Kidney glomerular epithelial cell (primary cell): ENCODE measurements at regions not wholly inside any gene's neighbourhood (a gene's known extent, or its start where the extent isn't known, plus 50 kb on each side); places are given as distances from the start of the nearest gene placed in this dataset.

Experiments
- DNase-seq: peaks from one replicate; lab custom pipeline; 2025; lab: John Stamatoyannopoulos, UW

GRCh38 chr15:26374806-26375205, 398.1 kb downstream of the GABRB3 start:
- DNase-seq, result no peak

GRCh38 chr15:26372706-26373105, 400.2 kb downstream of the GABRB3 start:
- no peak for DNase-seq

DNA sequence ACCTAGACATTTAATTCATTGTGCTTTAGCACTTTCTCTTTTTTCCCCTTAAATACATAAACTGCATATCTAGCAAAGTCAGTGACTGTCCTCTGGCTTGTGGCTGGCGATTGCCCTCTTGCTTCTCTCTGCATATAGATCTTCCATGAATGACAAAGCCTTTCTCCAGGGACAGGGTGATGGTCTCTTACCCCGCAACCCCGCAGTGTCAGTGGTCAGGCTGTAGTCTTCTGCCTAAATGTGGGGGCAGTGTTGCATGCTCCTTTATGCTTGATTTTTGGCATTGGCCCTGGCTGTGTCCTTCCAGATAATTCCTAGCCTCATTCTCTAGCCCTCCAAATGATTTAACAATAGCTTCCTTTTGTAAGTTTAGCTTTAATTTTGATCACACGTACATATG, 407.8 kb downstream of the GABRB3 start:
- no peak for DNase-seq

DNA sequence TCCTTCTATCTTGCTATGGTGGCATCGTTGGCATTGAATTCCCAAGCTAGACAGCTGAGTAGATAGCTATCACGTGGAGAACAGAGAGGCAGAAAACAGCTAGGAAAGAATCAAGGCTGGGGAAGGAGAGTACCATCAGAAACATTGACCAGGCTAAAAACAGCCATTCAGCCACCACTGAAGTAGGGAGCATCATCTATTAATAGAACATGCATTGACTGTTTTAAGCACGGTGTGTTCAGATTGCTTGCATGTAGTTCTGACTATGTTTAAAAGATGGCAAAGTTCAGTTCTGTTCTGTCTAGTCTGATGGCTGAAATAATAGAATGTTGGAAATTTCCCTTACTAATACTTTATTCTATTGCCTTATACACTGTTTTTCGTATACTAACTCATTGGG, 413.0 kb downstream of the GABRB3 start:
- no peak for DNase-seq

DNA sequence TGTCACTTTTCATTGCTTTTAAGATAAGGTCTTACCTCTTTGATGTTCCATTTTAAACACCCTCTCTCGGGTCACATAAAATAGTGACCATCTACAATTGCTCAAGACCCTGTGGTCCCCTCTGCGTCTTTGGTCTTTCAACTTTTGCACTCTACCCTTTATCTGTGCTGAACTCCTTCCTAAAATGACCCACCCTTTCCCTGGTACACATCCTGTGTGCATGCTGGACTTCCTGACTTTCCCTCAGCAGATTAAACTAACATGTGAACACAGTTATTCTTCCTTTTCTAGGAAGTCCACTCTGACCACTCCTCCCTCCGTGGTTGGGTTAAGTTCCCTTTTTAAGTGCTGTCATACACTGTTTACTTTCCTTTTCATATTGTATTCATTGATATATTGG, 414.2 kb downstream of the GABRB3 start:
- DNase-seq, result no peak

GRCh38 chr15:26357653-26358052, 415.2 kb downstream of the GABRB3 start:
- no peak for DNase-seq

DNA sequence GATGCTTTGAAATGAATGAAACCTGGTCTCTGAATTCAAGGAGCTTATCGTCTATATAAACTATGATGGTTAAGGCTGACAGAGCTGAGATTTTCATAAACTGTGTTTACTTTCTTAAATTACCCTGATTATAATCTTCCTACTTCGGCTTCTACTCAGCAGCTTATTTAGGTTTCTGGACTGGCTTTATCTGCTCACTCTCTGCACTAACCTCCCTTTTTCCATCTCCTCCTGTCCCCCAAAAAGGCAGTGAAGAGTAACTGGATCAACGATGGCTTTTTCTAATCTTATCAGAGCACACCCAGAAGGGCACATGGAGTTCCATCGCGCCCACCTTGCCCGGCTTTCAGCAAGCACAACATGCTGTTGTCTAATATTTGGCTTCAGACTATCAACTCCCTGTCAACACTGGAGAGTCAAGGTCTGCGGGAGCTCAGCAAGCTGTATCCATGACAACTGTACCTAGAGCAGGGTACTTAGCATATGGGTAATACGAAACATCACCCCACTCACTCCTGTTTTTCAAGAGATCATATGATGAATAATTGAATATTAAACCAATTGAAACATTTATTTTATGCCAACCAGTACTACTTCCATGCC, 417.3 kb downstream of the GABRB3 start:
- no peak for DNase-seq

GRCh38 chr15:26352909-26353308, 420.0 kb downstream of the GABRB3 start:
- DNase-seq, result no peak

DNA sequence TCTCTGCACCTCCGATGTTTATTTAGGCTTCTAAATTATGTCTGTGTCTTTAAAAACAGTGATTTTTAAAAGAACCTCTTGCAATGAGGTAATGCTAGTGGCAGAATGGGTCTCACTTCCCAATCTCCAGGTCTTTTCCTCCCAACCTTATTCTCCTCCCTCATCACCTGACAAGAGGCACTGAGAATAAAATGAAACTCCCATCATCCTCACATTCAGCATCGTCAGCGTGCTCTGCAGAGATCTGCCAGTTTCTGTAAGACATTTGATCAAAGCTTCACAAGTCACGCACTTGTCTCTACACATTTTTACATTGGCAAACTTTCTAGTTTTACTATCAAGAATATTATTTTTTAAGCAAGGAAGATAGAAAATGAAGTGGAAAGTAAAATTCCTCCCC, 420.5 kb downstream of the GABRB3 start:
- no peak for DNase-seq

DNA sequence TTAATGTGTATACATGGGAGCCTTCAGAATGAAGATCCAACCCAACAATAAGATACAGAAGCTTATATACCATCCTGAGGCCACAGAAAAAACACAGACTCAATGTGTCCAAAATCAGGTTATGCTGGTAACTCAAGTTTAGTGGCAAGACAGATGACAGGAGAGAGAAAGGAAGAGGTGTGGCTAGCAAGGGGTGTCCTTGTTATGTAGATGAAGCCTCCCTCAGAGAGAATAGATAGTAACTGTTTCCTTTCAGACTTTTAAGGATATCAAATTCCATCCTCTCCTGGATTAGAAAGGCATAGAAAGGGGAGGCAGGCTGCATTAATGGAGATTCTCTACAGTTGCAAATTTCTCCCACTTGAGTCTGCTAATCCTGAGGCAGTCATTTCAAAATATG, 447.4 kb downstream of the GABRB3 start:
- DNase-seq, result no peak

DNA sequence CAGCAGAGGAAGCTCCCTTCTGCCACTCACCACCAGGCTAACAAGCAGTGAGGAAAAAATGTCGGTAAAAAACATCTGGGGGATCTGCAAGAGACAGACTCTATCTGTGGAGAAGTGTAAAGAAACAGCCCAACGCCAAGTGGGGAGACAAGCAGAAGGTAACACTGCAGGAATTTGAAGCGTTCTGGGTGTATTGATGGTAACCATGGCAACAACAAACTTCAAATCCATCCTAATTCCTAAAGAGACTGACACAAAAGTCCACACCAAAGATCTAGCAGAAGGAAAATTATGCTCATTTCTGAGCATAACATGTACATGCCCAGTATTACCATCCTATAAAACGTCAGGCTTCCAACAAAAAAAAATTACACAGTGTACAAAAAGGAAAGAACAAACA, 449.3 kb downstream of the GABRB3 start:
- no peak for DNase-seq

GRCh38 chr15:26318689-26319088, 454.2 kb downstream of the GABRB3 start:
- no peak for DNase-seq

GRCh38 chr15:26314577-26314976, 451.4 kb upstream of the ATP10A start:
- DNase-seq, result no peak

DNA sequence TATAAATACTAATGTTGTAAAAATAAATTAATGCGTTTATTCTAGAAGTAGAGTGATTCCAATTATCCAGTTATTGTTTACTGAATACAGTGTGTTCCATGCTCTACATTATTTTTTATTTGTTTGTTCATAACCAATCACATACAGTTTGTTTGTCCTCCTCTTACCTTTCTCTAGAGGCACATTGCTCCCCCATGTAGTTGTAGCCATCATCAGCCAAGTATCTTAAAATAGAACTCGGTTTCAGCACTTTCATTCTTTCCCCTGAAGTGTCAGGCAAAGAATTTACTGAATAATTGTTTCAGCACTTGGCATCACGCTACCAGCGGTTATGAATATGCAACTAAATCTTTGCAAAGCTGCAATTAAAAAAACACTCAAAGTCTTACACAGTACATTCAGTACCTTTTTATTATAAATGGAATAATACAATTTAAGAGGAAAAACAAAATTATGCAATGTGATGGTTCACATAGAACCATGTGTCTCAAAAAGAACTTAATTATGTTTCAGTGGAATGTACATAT, 448.6 kb upstream of the ATP10A start:
- no peak for DNase-seq

DNA sequence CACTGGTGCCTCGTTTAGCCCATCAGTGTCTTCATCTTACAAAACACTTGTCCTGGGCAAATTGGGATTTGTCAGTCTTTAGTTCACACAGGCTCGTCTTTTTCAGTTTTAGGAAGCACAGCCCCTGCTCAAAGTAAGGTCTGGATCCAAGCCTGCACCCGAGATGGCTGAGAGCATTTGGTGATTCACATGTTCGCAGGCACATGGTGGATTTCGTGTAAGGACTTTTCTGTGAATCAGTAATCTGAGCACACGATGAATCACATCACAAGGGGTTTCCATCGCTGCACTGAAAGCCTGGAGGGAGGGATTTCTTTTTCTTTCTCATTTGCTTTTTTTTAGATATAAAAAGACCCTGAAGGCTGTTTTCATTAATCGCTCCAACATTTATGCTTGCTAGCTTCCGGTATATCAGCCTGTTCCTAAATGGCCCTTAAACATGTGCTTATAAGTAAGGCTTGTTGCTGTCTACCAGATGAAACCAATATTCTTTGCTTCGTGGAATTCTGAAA, 435.6 kb upstream of the ATP10A start:
- no peak for DNase-seq

DNA sequence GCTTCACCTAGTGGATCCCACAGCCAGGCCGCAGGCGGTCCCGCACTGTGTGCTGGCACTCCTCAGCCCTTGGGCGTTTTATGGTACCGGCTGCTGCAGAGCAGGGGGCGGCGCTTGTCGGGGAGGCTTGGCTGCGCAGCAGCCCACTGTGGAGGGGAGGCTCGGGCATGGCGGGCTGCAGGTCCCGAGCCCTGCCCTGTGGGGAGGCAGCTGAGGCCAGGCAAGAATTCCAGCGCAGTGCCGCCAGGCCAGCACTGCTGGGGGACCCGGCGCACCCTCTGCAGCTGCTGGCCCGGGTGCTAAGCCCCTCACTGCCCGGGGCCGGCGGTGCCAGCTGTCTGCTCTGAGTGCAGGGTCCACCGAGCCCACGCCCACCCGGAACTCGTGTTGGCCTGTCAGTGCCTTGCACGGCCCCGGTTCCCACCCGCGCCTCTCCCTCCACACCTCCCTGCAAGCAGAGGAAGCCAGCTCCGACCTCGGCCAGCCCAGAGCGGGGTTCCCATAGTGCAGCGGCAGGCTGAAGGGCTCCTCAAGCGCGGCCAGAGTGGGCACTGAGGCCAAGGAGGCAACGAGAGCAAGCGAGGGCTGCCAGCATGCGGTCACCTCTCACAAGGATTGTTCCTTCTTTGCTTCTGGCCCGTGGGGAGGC, 435.0 kb upstream of the ATP10A start:
- DNase-seq, result no peak

- no peak for DNase-seq
These were observed 432.4 kb upstream of the ATP10A start for GRCh38 chr15:26295336-26296085.

DNA sequence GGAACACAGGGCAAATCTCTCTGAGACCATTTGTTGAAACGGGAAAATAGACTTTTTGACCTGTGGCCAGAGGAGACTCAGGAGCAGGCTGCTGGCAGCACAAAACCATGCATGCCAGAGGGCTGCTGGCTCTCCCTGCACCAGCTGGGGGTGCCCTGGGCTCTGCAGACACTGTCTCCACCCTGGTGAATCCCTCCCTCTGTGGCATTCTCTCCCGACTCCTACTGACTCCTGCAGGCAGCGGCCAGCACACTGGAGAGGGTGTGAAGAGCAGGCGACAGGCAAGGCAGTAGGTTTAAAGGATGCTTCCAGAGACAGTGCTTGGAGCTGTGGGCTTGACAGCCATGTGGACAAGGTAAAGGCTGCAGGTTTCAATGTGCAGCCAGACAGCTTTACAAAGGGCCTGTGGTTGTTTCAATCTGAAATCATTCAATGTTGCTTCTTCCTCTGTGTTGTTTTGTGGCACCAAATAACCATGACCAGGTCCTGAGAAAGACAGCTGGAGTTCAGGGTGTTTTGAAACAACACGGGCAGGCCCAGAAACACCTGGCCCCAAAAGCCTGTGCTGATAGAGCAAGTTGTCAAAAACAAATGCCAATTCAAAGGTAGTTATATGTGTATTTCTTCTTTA, 431.0 kb upstream of the ATP10A start:
- DNase-seq, result no peak

DNA sequence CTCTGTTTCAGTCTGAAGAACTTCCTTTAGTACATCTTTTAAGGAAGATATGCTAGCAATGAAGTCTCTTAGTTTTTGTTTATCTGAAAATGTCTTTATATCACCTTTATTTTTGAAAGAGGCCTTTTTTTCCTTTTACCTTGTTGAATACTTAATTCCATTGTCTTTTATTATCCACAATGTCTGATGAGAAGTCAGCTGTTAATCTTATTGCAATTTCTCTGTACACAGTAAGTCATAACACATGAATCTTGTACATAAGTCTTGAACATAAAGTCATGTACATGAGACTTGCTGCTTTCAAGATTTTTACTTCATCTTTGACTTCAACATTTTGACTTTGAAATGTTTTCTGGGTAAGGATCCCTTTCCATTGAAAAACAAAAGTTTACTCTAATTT, 424.3 kb upstream of the ATP10A start:
- no peak for DNase-seq

- DNase-seq, result no peak
These were observed 417.2 kb upstream of the ATP10A start for GRCh38 chr15:26280281-26280680.

DNA sequence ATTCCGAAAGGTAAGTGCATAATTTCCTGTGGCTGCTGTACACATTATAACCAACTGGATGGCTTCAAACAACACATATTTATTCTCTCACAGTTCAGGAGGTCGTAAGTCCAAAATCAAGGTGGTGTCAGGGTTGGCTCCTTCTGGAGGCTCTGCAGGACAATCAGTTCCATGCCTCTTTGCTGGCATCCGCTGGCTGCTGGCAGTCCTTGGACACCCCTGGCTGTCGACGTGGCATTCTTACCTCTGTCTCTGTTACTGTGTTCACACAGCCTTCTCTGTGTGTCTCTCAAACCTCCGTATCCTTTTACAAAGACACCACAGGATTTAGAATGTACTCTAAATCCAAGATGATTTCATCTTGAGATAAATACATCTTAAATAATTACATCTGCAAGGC, 398.8 kb upstream of the ATP10A start:
- DNase-seq, result no peak

DNA sequence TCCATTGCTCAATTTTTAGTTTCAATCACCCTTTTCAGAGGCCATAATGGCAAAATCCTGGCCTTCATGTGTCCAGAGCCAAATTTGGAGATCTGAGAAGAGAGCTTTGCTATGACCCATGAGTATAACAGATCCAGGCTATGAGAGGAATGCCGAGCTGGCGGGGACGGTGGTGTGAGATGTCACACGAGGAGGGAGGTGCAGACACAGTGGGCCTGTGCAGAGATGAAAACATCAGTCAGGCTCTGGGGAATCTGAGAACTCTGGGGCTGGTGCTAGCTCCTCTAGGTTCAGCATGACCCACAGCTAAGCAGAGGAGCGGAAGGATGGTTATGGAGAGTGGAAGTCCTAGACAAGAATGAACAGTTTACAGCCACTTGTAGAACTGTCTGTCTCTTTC, 398.3 kb upstream of the ATP10A start:
- DNase-seq, result no peak
